ENCODE measurements at regions not wholly inside any gene's neighbourhood (a gene's known extent, or its start where the extent isn't known, plus 50 kb on each side); places are given as distances from the start of the nearest gene placed in this dataset.

GRCh38 chr22:47996446-47996857 lies 1234.0 kb downstream of the TBC1D22A start:
- TF ChIP-seq, protein P1, sequence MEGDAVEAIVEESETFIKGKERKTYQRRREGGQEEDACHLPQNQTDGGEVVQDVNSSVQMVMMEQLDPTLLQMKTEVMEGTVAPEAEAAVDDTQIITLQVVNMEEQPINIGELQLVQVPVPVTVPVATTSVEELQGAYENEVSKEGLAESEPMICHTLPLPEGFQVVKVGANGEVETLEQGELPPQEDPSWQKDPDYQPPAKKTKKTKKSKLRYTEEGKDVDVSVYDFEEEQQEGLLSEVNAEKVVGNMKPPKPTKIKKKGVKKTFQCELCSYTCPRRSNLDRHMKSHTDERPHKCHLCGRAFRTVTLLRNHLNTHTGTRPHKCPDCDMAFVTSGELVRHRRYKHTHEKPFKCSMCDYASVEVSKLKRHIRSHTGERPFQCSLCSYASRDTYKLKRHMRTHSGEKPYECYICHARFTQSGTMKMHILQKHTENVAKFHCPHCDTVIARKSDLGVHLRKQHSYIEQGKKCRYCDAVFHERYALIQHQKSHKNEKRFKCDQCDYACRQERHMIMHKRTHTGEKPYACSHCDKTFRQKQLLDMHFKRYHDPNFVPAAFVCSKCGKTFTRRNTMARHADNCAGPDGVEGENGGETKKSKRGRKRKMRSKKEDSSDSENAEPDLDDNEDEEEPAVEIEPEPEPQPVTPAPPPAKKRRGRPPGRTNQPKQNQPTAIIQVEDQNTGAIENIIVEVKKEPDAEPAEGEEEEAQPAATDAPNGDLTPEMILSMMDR (IDR thresholded peaks at IDR 0.05; ENCODE audit: insufficient read depth, low read length) = no peak
- TF ChIP-seq POLR2AphosphoS5 (IDR thresholded peaks at IDR 0.05; ENCODE audit: low read depth) (no peak), REST (IDR thresholded peaks at IDR 0.05; ENCODE audit: insufficient replicate concordance, low read depth) (no peak), SPI1 (IDR thresholded peaks at IDR 0.05; ENCODE audit: borderline replicate concordance, low read depth) (no peak), GABPA (IDR thresholded peaks at IDR 0.05; ENCODE audit: low read depth) (no peak)

Measured in HL-60 (cell line).